Fibroblast of peridontal ligament (primary cell): ENCODE measurements at regions not wholly inside any gene's neighbourhood (a gene's known extent, or its start where the extent isn't known, plus 50 kb on each side); places are given as distances from the start of the nearest gene placed in this dataset.
"Not testable (repeated sequence)": the region's sequence is repeated elsewhere in the genome, so short reads cannot be mapped to it uniquely, and the experiment has no call there.

Experiments
- DNase-seq: peaks from one replicate; pipeline ENCODE4 v3.0.0-alpha.2; 2010; ENCODE audit errors: extremely low read depth

DNA sequence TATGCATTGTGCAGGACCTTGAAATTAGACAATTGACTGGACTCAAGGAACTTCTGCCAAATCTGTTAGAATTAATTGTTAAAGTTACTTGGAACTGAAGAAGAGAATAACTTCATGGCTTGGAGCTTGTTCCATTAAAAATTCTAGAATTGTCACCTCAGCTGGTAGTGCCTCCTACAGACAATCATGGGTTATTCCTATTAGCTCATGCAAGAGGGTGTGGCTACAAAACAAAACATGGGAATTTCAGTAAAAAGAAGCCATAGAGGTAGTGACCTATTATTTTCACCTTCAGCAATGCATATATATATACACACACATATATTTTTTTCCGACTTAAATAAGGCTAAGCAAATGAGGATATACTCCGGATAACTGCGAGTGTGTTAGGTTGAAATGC is 181.9 kb upstream of the DTNA start:
- DNase-seq, result no peak

- DNase-seq, result no peak
These were observed 180.5 kb upstream of the DTNA start for GRCh38 chr18:34529358-34530335.

- DNase-seq, result no peak
These were observed 179.0 kb upstream of the DTNA start for GRCh38 chr18:34531110-34531509.

DNA sequence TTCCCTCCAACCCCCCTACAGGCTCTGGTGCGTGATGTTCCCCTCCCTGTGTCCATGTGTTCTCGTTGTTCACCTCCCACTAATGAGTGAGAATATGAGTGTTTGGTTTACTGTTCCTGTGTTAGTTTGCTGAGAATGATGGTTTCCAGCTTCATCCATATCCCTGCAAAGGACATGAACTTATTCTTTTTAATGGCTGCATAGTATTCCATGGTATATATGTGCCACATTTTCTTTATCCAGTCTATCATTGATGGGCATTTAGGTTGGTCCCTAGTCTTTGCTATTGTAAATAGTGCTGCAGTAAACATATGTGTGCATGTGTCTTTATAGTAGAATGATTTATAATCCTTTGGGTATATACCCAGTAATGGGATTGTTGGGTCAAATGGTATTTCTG is 175.5 kb upstream of the DTNA start:
- DNase-seq, result not testable (repeated sequence)

DNA sequence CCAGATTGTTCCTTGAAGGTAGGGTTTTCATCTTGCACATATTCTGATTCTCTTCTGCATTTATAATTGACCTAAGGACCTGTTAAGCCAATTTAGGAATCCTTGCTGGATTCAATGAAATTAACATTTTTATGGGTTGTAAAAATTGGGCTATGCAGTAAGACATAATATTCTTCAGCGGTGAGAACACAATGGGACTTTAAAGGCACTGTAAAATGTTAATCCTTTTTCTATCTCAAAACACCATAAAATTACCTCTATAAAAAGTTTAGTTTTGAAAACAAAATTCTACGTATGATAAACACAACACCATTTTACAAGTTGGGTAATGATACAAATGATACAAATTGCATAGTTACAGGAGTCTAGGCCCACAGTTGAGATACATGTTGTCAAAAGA is 169.2 kb upstream of the DTNA start:
- DNase-seq, result no peak

DNA sequence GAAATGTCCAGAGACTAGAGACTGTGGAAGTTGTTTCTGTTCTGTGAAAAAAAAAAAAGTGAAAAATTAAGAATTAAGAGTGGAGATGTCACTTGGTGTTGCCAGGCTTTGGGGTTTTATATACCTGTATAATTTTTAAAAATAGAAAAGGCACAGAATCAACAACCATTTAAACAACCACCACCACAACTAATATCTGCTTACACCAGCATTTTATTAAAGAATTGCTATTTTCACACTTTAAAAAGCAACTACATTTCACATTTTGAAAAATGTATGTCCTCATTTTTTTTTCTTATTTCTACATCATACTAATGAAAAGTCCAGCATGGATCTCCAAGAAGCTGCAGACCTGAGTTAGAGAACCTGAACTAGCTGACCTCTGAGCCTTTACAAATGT is 167.5 kb upstream of the DTNA start:
- DNase-seq, result no peak

DNA sequence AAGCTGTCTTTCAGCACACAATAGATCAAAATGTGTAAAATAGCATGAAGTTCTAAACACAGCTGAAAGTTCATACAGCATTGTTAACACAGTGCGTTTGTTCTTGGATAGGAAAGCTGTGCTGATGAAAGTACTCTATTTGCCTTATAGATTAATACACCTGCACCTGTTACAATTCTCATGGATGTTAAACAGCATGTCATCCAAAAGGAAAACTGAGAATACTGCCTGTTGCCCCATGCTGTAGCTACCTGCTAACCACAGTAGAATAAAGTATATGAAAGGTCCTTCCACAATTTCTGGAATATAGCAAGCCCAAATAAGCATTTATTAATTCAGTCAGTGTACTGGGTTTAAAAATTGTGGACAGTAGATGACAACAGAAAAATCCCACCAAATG is 166.7 kb upstream of the DTNA start:
- DNase-seq, result no peak

DNA sequence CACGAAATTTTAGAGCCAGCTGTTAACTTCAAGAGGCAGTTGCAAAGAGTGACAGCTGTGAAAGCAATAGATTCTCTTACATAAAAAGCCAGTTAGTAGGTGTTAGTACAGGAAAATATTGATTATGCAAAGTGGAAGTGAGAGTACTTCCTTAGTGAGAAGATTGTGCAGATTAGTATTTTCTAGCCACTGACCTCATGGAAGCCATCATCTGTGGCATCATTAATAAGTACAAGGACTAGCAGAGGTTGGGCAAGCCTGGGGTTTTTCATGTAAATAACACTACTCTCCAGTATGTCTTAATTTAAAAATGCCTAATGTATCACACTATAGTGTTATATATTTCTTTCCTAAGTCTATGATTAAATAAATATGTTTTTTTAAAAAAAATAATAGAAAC is 166.2 kb upstream of the DTNA start:
- DNase-seq, result no peak

DNA sequence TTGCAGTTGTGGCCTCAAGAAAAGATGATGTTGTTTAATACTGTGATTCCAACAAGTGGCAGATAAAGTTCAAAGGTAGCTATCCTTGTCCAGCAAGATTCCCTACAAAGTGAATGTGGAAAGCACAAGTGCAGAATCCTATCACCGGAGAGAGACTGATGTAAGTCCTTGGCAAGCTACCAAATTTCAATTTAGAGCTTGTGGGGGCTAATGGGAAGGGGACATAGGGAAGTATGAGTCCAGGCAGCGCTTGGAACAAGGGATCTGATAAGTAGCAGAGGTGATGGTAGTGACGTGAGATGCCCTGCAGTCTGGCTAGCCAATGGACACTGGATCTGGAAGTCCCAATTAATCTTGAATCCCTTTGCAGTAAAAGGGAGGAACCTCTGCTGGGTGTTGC is 165.2 kb upstream of the DTNA start:
- no peak for DNase-seq

DNA sequence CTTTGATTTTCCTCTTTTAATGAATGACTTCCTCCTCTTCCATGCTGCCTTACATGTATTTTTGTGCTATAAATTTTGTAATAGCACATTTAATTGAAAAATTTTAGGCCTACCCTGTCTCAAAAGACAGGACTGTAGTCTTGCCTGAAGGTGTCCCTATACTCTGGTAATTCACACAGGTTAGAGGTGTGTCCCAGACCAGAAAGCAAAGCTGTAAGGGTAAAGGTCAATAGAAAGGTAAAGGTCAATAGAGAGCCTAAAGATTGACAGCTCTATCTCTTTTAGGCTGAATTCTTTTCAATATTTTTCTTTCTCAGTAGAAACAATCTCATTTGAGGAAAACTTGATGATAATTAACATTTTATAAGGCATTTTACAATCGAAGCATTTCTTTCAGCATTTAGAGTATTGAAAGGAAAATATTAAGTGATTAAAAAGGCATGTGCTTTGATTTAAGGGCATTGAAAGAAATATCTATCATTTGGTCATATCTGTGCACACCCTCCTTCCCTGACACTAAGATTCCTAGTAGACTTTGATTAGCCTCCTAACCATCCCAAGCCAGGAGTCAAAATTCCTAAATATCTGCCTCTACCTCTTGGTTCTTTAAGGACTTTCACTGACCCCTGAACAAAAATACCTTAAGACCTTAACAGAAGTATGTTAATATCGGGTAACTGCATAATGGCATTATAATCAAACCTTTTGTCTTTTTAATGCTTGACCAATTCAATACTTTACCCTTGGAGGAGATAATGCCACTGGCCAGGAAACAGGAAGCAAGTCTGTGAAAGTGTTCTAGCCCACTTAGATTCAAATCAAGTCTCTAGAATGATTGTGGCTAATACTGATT is 161.8 kb upstream of the DTNA start:
- DNase-seq, result no peak

- DNase-seq, result no peak
These were observed 161.2 kb upstream of the DTNA start for GRCh38 chr18:34548973-34549294.

- no peak for DNase-seq
These were observed 160.7 kb upstream of the DTNA start for GRCh38 chr18:34549367-34549766.

DNA sequence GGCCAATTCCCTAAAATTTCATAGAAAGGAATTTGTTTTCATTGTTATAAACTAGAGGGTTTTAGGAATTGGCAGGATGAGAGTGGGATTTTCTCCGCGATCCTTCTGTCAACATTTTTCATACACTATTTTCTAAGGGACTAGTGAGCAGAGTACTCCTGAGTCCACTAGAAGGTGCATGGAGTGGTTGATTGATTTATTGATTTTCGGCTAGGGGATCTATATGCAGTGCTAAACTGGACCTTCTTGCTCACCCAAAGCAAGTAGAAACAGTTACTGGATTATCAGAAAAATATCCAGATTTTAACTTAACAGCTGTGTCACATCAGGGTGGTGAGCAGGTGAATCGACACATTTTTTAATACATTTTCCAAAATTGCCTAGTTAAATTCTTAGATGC is 159.9 kb upstream of the DTNA start:
- no peak for DNase-seq

DNA sequence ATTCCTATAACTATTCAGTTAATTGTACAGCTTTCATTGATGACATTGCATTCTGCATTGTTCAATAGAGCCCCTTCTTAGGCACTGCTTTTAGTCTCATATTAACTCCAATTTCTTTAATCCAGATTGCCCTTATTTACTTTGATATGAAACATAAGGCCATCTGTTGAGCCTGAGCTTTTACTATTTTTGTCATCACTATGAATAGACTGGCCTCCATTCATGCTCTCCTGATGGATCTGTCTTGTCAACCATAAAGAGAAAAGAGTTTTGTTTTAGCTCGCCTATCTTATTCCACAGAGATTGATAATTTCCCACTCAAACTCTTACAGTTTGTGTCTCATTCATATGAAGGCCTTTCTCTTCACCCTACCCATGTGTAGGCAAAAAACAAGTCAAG is 159.2 kb upstream of the DTNA start:
- no peak for DNase-seq

- no peak for DNase-seq
These were observed 158.3 kb upstream of the DTNA start for GRCh38 chr18:34551824-34552223.

DNA sequence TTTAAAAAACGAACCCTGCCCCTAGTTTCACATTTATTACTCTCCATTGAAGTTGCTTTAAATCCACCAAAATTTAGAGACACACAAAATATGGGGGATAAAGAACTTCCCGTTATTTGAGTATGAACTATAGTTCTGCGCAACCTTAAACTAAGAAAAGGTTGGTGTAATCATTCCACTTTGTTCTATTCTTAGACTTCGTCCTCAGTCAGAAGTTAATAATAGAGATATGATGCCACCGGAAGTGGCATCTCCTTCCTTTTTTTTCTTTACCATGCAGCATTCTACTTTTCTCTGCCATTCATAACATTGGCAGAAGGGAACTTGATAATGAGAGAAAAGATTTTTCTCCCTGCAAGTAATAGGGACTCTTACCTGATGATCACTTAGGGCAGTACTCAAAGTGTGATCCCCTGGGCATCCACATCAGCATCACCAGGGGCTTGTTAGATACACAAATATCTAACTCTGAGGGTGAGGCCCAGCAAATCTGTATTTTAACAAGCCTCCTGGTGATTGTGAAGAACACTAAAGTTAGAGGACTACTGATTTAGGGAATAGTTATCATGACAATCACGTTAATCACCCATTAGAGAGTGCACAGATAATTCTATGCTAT is 147.7 kb upstream of the DTNA start:
- DNase-seq, result no peak

GRCh38 chr18:34567857-34568256 is 142.2 kb upstream of the DTNA start:
- DNase-seq, result no peak

DNA sequence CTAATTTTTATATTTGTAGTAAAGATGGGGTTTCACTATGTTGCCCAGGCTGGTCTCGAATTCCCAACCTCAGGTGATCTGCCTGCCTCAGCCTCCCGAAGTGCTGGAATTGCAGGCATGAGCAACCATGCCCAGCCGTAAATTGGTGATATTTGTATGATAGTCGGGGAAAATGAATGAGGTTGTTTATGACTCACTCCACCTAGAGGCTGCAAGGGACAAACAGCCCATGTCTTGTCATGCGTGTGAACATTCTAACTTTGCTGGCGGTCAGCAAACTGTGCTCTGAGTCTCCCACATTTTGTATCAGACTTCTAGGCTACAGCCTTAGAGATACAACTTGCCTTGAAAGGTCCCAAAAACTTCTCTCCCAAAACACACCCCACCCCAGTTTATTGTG is 133.5 kb upstream of the DTNA start:
- no peak for DNase-seq

GRCh38 chr18:34583895-34584294 is 126.2 kb upstream of the DTNA start:
- DNase-seq, result no peak

GRCh38 chr18:34590503-34590902 is 119.6 kb upstream of the DTNA start:
- no peak for DNase-seq

GRCh38 chr18:34591920-34592444 is 118.1 kb upstream of the DTNA start:
- no peak for DNase-seq

GRCh38 chr18:34592481-34592880 is 117.6 kb upstream of the DTNA start:
- no peak for DNase-seq
